ENCODE measurements at regions not wholly inside any gene's neighbourhood (a gene's known extent, or its start where the extent isn't known, plus 50 kb on each side); places are given as distances from the start of the nearest gene placed in this dataset.
"Not testable (repeated sequence)": the region's sequence is repeated elsewhere in the genome, so short reads cannot be mapped to it uniquely, and the experiment has no call there.

DNA sequence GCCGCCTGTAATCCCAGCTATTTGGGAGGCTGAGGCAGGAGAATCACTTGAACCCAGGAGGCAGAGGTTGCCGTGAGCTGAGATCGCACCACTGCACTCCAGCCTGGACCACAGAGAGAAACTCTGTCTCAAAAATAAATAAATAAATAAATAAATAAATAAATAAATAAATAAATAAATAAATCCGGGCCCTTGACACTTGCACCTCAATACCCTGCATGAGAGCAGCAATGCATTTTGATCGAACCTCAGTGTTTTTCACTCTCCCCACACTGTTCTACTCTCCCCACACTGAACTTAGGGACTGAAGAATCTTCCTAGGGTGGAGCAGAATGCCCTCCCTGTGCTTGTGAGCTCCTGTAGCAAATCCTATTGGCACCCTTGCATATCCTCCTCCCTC is 114.3 kb upstream of the RAI2 start:
- TF ChIP-seq, protein P1, sequence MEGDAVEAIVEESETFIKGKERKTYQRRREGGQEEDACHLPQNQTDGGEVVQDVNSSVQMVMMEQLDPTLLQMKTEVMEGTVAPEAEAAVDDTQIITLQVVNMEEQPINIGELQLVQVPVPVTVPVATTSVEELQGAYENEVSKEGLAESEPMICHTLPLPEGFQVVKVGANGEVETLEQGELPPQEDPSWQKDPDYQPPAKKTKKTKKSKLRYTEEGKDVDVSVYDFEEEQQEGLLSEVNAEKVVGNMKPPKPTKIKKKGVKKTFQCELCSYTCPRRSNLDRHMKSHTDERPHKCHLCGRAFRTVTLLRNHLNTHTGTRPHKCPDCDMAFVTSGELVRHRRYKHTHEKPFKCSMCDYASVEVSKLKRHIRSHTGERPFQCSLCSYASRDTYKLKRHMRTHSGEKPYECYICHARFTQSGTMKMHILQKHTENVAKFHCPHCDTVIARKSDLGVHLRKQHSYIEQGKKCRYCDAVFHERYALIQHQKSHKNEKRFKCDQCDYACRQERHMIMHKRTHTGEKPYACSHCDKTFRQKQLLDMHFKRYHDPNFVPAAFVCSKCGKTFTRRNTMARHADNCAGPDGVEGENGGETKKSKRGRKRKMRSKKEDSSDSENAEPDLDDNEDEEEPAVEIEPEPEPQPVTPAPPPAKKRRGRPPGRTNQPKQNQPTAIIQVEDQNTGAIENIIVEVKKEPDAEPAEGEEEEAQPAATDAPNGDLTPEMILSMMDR (conservative IDR thresholded peaks at IDR 0.05 in 1 of 2, IDR thresholded peaks at IDR 0.05 in 1 of 2; ENCODE audit: extremely low read depth in 1 of 2, insufficient read depth in 1 of 2, low read depth in 1 of 2, low read length in 2 of 2): not testable (repeated sequence)
- not testable (repeated sequence) for TF ChIP-seq EZH2 (IDR thresholded peaks at IDR 0.05; ENCODE audit: borderline replicate concordance, low read length)
